WI38 (cell line): ENCODE measurements at regions not wholly inside any gene's neighbourhood (a gene's known extent, or its start where the extent isn't known, plus 50 kb on each side); places are given as distances from the start of the nearest gene placed in this dataset.

Experiments
- H3K4me3 ChIP-seq: 2 replicates; pipeline ENCODE4 v1.5.1; 2011; ENCODE audit warnings: low read depth, mild to moderate bottlenecking, control low read depth, low read length
- CTCF ChIP-seq: IDR thresholded peaks from 2 replicates; pipeline ENCODE4 v1.5.1; 2012; ENCODE audit warnings: low read depth, mild to moderate bottlenecking, control low read depth, low read length

DNA sequence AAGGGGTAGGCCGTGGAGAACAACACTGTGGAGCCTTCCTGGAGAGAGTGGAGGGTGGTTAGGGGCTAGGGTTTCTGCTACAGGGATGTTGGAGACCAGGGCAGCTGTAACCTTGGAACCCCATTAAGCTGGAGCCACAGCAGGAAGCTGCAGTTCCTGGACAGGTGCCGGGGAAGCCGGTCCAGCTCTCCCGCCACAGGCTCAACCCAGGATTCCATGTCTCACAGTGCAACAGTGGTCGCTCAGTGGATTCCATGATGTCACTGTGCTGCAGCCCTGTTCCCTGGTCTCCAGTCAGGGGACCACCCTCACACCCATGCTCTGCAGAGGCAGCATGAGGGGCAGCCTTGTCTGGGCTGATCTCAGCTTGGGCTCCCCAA is 264.6 kb upstream of the CDYL start:
- no peak for TF ChIP-seq CTCF

GRCh38 chr6:4510906-4511640 is 265.1 kb upstream of the CDYL start:
- TF ChIP-seq CTCF, result no peak
- no peak overlapping the region for H3K4me3 ChIP-seq

More for the DNA sequence above, 264.6 kb upstream of the CDYL start:
- no peak overlapping the region for H3K4me3 ChIP-seq

DNA sequence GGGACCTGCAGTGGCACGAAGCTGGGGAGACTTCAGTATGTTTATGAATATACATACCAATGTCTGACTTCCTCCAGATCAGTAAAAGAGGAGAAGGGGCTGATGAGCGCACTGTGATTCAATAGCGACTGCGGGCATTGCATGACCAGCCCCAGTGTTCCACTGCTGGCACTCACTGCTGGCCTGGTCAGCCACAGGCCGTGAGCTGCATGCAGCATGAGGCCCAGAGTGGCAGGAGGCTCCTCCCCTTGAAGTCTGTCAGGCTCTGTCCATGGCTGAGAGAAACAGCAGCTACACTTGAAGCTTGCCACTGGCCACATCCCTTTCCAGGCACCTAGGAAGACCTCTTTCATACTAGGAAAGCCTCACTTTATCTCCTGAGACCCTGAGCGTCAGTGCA is 265.9 kb upstream of the CDYL start:
- H3K4me3 ChIP-seq, result no peak overlapping the region
- no peak for TF ChIP-seq CTCF

- H3K4me3 ChIP-seq, result no peak overlapping the region
- no peak for TF ChIP-seq CTCF
Observed at GRCh38 chr6:4509506-4509905, 266.7 kb upstream of the CDYL start.

DNA sequence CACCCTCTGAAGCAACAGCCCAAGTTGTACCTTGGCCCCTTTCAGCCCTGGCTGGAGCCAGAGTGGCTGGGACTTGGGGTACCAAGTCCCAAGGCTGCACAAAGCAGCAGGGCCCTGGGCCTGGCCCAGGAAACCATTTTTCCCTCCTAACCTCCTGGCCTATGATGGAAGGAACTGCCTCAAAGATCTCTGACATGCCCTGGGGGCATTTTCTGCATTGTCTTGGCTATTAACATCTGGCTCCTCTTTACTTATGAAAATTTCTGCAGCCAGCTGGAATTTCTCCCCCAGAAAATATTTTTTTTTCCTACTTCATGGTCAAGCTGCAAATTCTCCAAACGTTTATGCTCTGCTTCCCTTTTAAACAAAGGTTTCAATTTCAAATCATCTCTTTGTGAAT is 269.4 kb upstream of the CDYL start:
- no peak overlapping the region for H3K4me3 ChIP-seq
- TF ChIP-seq CTCF, result no peak

GRCh38 chr6:4506223-4506622 is 270.0 kb upstream of the CDYL start:
- no peak overlapping the region for H3K4me3 ChIP-seq
- TF ChIP-seq CTCF, result no peak

DNA sequence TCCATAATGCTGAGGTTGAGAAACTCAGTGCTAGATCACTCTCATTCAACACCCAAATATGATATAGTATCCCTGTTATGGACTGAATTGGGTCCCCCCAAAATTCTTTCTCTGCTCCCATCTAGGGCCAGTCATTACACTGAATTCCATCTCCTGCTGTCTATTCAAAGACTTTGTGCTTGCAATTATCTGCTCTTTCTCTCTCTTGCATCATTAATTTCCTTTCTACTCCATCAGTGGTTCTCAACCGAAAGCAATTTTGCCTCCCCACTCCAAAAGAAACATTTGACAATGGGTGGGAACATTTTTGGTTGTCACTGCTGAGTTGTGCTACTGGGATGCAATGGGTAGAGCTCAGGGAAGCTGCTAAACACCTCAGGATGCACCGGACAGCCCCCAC is 271.5 kb upstream of the CDYL start:
- TF ChIP-seq CTCF, result no peak
- H3K4me3 ChIP-seq, result no peak overlapping the region
